Activated CD8-positive, alpha-beta T cell treated with anti-CD3 and anti-CD28 coated beads for 36 hours (primary cell): ENCODE measurements at regions not wholly inside any gene's neighbourhood (a gene's known extent, or its start where the extent isn't known, plus 50 kb on each side); places are given as distances from the start of the nearest gene placed in this dataset.

ENCODE experiments used
- ATAC-seq: fragments of 200-7000 bp; cut with Tn5 transposase; one replicate; pipeline ENCODE4 v1.10.0; 2021; ENCODE audit warnings: mild to moderate bottlenecking, moderate library complexity
- CTCF ChIA-PET: fragments of 350-600 bp; sonication (Branson Sonifier 250); formaldehyde crosslinking; loops from one replicate; lab custom pipeline; 2021; ENCODE audit warnings: antibody characterized with exemption; lab: Charles Lee
- POLR2A ChIA-PET: fragments of 350-600 bp; sonication (Branson Sonifier 250); formaldehyde crosslinking; loops from one replicate; lab custom pipeline; 2021; ENCODE audit warnings: antibody characterized with exemption; lab: Charles Lee
- DNase-seq: peaks from one replicate; pipeline ENCODE4 v3.0.0-alpha.2; 2020
- H3K27ac Mint-ChIP-seq: one replicate; pipeline ENCODE4 v1.8.0; 2021; ENCODE audit warnings: mild to moderate bottlenecking, mixed read lengths
- H3K27me3 Mint-ChIP-seq: one replicate; pipeline ENCODE4 v1.8.0; 2021; ENCODE audit warnings: mixed read lengths
- H3K36me3 Mint-ChIP-seq: one replicate; pipeline ENCODE4 v1.8.0; 2021; ENCODE audit warnings: low read depth, mixed read lengths
- H3K4me1 Mint-ChIP-seq: one replicate; pipeline ENCODE4 v1.8.0; 2021; ENCODE audit warnings: low read depth, mixed read lengths
- H3K4me3 Mint-ChIP-seq: one replicate; pipeline ENCODE4 v1.8.0; 2021; ENCODE audit warnings: mild to moderate bottlenecking, moderate library complexity, mixed read lengths
- H3K9me3 Mint-ChIP-seq: one replicate; pipeline ENCODE4 v1.8.0; 2021; ENCODE audit warnings: mixed read lengths
- intact Hi-C: fragments of 100-400 bp; cut with micrococcal nuclease; formaldehyde crosslinking; loops from one replicate; pipeline ENCODE4 v1.10.0; 2022
- TF ChIP-seq, protein P1 (sequence below): fragments of 200-600 bp; IDR thresholded peaks from one replicate; pipeline ENCODE4 v1.8.0; 2022; ENCODE audit warnings: antibody characterized with exemption, mild to moderate bottlenecking

DNA sequence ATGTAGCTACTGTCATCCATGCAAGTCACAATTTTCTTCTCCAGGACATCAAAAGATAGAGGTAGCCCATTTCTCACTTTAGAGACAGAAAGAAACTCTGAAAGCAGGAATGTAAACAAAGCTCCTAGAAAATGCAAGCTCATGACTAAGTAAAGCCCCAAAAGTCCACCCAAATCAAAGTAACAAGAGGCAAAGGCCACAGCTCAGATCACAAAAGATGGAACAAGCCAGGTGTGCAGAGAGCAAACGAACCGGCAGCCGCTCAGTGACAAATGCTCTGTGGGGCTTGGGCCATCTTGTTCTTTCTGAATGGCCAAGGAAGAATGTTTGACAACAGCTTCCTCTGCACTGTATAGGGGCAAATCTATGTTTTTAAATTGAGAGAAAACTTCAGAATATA is 201.0 kb downstream of the CYRIA start:
- H3K4me3 Mint-ChIP-seq: no peak overlapping the region
- ATAC-seq (no peak), DNase-seq (no peak)
- H3K36me3 Mint-ChIP-seq: no peaks in the 10 kb centered on the region
- ChIA-PET POLR2A (interaction anchor here (1.1 kb wide), 1 partner anchor 10 kb away, joined by 3 read pairs; no protein-coding TSS in a partner anchor), CTCF (no interaction called here)
- H3K27me3 Mint-ChIP-seq: peaks cover 9% of the 10 kb centered on the region
- TF ChIP-seq, protein P1, sequence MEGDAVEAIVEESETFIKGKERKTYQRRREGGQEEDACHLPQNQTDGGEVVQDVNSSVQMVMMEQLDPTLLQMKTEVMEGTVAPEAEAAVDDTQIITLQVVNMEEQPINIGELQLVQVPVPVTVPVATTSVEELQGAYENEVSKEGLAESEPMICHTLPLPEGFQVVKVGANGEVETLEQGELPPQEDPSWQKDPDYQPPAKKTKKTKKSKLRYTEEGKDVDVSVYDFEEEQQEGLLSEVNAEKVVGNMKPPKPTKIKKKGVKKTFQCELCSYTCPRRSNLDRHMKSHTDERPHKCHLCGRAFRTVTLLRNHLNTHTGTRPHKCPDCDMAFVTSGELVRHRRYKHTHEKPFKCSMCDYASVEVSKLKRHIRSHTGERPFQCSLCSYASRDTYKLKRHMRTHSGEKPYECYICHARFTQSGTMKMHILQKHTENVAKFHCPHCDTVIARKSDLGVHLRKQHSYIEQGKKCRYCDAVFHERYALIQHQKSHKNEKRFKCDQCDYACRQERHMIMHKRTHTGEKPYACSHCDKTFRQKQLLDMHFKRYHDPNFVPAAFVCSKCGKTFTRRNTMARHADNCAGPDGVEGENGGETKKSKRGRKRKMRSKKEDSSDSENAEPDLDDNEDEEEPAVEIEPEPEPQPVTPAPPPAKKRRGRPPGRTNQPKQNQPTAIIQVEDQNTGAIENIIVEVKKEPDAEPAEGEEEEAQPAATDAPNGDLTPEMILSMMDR: no peak
- intact Hi-C loops: no loop called here
- H3K27ac Mint-ChIP-seq: no peak overlapping the region
- H3K9me3 Mint-ChIP-seq: no peaks in the 10 kb centered on the region
- H3K4me1 Mint-ChIP-seq: no peaks in the 10 kb centered on the region

DNA sequence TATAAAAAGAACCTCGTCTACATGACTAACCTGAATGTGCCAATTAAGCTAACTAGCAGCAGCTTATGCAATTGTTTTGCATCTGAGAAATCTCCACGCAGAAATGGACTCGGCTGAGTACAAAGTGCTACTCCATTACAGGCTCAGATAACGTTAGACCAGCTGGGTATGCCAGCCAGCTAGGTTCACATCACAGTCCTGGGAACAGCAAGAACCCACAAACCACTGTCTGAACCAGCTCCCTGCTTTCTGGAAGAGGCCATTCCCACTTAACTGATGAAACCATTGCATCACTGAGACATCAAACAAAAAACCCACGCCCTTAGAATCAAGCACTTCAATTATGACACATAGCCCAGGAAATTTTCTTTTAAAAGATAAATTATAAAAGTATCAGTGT is 202.7 kb downstream of the CYRIA start:
- TF ChIP-seq, protein P1: no peak
- ChIA-PET POLR2A (no interaction called here), CTCF (no interaction called here)
- Mint-ChIP-seq H3K27ac (no peak overlapping the region), H3K4me1 (no peaks in the 10 kb centered on the region), H3K4me3 (no peak overlapping the region), H3K27me3 (peaks cover 9% of the 10 kb centered on the region), H3K36me3 (no peaks in the 10 kb centered on the region), H3K9me3 (no peaks in the 10 kb centered on the region)
- no peak for ATAC-seq
- DNase-seq: no peak
- intact Hi-C loops: loop anchor here (1.0 kb wide), 1 partner anchor 32 kb away; no protein-coding TSS in a partner anchor

DNA sequence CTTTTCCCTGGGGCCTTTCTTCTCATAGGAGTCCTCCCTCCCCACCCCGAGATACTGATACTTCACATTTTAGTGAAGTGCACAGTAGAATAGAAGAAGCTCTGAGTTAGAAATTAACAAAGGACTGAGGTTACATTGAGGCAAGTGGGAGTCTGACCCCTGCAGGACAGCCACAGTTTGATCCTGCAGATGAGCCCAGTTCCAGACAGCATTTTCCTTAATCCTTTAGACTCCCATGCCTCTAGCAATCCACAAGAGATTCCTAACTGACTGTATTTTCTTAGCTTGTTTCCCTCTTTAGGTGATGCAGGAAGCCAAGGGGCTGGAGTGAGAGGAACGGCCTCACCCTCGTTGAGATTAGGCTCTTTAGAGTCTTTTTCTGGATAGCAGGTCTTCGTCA is 204.0 kb downstream of the CYRIA start:
- Mint-ChIP-seq H3K27me3 (peaks cover 7% of the 10 kb centered on the region), H3K4me3 (no peak overlapping the region), H3K27ac (no peak overlapping the region), H3K36me3 (no peaks in the 10 kb centered on the region), H3K9me3 (no peaks in the 10 kb centered on the region), H3K4me1 (no peaks in the 10 kb centered on the region)
- ATAC-seq (no peak), DNase-seq (no peak)
- TF ChIP-seq, protein P1: no peak
- CTCF ChIA-PET: no interaction called here
- POLR2A ChIA-PET: no interaction called here
- intact Hi-C loops: no loop called here

DNA sequence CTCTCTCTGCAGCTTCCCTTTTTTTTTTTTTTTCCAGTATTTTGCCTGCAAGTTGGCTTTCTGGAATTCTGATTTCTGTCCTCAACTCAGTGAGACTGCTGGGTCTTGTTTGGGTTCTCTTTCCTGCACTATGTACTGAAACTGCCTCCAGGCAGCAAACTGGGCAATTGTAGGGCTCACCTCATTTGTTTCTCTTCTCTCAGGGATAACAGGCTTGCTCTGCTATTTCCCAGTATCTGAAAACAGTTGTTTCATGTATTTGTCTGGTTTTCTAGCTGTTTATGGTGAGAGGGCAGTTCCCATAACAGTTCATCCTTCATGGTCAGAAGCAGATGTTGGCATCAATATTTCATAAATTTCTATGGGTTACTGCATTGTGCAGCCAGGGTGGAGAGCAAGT is 206.0 kb downstream of the CYRIA start:
- no peak for ATAC-seq
- TF ChIP-seq, protein P1: no peak

DNA sequence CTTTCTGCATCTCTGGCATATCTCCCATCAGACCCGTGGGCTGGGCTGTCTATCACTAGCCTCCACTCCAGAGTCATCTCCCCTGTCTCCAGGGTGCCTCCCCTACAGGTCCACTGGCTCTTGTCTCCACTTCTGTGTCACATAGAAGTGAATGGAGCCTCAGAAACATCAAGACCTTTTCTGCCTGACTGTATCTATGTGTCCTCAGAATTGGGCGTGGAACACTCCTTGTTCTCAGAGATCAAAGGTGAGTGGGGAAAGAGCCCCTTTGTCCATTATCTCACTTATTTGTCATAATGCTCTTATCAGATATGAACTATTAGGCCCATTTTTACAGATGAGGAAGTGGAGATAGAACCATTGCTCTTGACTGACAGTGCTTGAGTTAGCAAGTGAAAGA is 211.0 kb downstream of the CYRIA start:
- ATAC-seq: no peak
- H3K27ac Mint-ChIP-seq: no peak overlapping the region
- no peaks in the 10 kb centered on the region for H3K9me3 Mint-ChIP-seq
- intact Hi-C loops: no loop called here
- no peak overlapping the region for H3K4me3 Mint-ChIP-seq
- no peaks in the 10 kb centered on the region for H3K27me3 Mint-ChIP-seq
- H3K36me3 Mint-ChIP-seq: no peaks in the 10 kb centered on the region
- TF ChIP-seq, protein P1: no peak
- CTCF ChIA-PET: no interaction called here
- POLR2A ChIA-PET: interaction anchor here (0.8 kb wide), 1 partner anchor 11 kb away, joined by 3 read pairs; no protein-coding TSS in a partner anchor
- DNase-seq: no peak
- H3K4me1 Mint-ChIP-seq: no peaks in the 10 kb centered on the region

More for the DNA sequence above, 206.0 kb downstream of the CYRIA start:
- no peak overlapping the region for H3K27ac Mint-ChIP-seq
- no peaks in the 10 kb centered on the region for H3K36me3 Mint-ChIP-seq
- no peak for DNase-seq
- POLR2A ChIA-PET: no interaction called here
- H3K27me3 Mint-ChIP-seq: peaks cover 2% of the 10 kb centered on the region
- CTCF ChIA-PET: interaction anchor here (1.5 kb wide), 1 partner anchor 14 kb away, joined by 3 read pairs; no protein-coding TSS in a partner anchor
- no peak overlapping the region for H3K4me3 Mint-ChIP-seq
- intact Hi-C loops: no loop called here
- H3K9me3 Mint-ChIP-seq: no peaks in the 10 kb centered on the region
- H3K4me1 Mint-ChIP-seq: no peaks in the 10 kb centered on the region
